ENCODE measurements at regions not wholly inside any gene's neighbourhood (a gene's known extent, or its start where the extent isn't known, plus 50 kb on each side); places are given as distances from the start of the nearest gene placed in this dataset.

- POLR2A ChIA-PET, result no interaction called here
- WGBS (ENCODE audit: low lambda C conversion rate), result 7% methylated on average over 4 of the region's 5 CpGs
- Histone ChIP-seq H3F3A (replicated peaks; ENCODE audit: insufficient read depth) (no peaks in the 10 kb centered on the region), H3K36me3 (replicated peaks in 1 of 2; ENCODE audit: control insufficient read depth in 1 of 2, insufficient read depth in 2 of 2, low read length in 1 of 2) (no peaks in the 10 kb centered on the region), H4K20me1 (ENCODE audit: insufficient read depth) (no peaks in the 10 kb centered on the region), H3K27ac (ENCODE audit: low read depth in 2 of 2, low read length in 1 of 2) (no peak overlapping the region), H3K79me2 (ENCODE audit: insufficient read depth) (no peaks in the 10 kb centered on the region), H2AFZ (ENCODE audit: low read depth) (no peak overlapping the region), H3K9ac (no peak overlapping the region), H3K9me2 (no peaks in the 10 kb centered on the region), H3K4me1 (ENCODE audit: control insufficient read depth in 1 of 2, insufficient read depth in 2 of 2, low read depth in 1 of 2, low read length in 1 of 2) (peaks cover 0 to 2% of the 10 kb centered on the region in 2 experiments; a peak in 1 of 4 replicates), H3K4me3 (ENCODE audit: low read depth in 2 of 2, low read length in 1 of 2) (no peak overlapping the region), H3K4me2 (no peak overlapping the region), H3K9me3 (no peaks in the 10 kb centered on the region), H3K27me3 (ENCODE audit: insufficient read depth) (no peaks in the 10 kb centered on the region)
- CTCF ChIA-PET, result no interaction called here
- DNase-seq, result no peak
- TF ChIP-seq REST (IDR thresholded peaks at IDR 0.05; ENCODE audit: low read depth, low read length), result no peak
- no peak for TF ChIP-seq MAX (IDR thresholded peaks at IDR 0.05; ENCODE audit: low read depth)
- no peak for TF ChIP-seq USF1 (IDR thresholded peaks at IDR 0.05; ENCODE audit: borderline replicate concordance, low read depth)
- no peak for TF ChIP-seq CTCF (IDR thresholded peaks at IDR 0.05)
Observed at GRCh38 chr4:13176741-13177142, 307.4 kb downstream of the RAB28 start.

- Histone ChIP-seq H3K4me2 (no peak overlapping the region), H3K79me2 (ENCODE audit: insufficient read depth) (no peaks in the 10 kb centered on the region), H3K9me2 (no peaks in the 10 kb centered on the region), H4K20me1 (ENCODE audit: insufficient read depth) (no peaks in the 10 kb centered on the region), H3K4me3 (ENCODE audit: low read depth in 2 of 2, low read length in 1 of 2) (no peak overlapping the region), H3K9ac (no peak overlapping the region), H3K4me1 (ENCODE audit: control insufficient read depth in 1 of 2, insufficient read depth in 2 of 2, low read depth in 1 of 2, low read length in 1 of 2) (peaks cover 0 to 2% of the 10 kb centered on the region in 2 experiments; a peak in 1 of 4 replicates), H2AFZ (ENCODE audit: low read depth) (no peak overlapping the region), H3K27ac (ENCODE audit: low read depth in 2 of 2, low read length in 1 of 2) (no peak overlapping the region), H3K36me3 (replicated peaks in 1 of 2; ENCODE audit: control insufficient read depth in 1 of 2, insufficient read depth in 2 of 2, low read length in 1 of 2) (no peaks in the 10 kb centered on the region), H3K27me3 (ENCODE audit: insufficient read depth) (no peaks in the 10 kb centered on the region), H3F3A (replicated peaks; ENCODE audit: insufficient read depth) (no peaks in the 10 kb centered on the region), H3K9me3 (no peaks in the 10 kb centered on the region)
- DNase-seq, result no peak
- ChIA-PET CTCF (no interaction called here), POLR2A (no interaction called here)
- 33% methylated on average over 5 of the region's 5 CpGs for WGBS (ENCODE audit: low lambda C conversion rate)
- TF ChIP-seq IRF3 (IDR thresholded peaks at IDR 0.05; ENCODE audit: low read depth, low read length), result no peak
- TF ChIP-seq TCF12 (IDR thresholded peaks at IDR 0.05), result no peak
- TF ChIP-seq CTCF (IDR thresholded peaks at IDR 0.05), result no peak
- no peak for TF ChIP-seq RFX5 (IDR thresholded peaks at IDR 0.05; ENCODE audit: low read length)
- TF ChIP-seq GATA2 (CRISPR knock-in tag; IDR thresholded peaks at IDR 0.05), result no peak
- no peak for TF ChIP-seq REST (IDR thresholded peaks at IDR 0.05; ENCODE audit: low read depth, low read length)
- no peak for TF ChIP-seq SMC3 (IDR thresholded peaks at IDR 0.05; ENCODE audit: low read depth, low read length)
- no peak for TF ChIP-seq TEAD4 (IDR thresholded peaks at IDR 0.05; ENCODE audit: borderline replicate concordance, insufficient read depth)
- no peak for TF ChIP-seq EZH2phosphoT487 (IDR thresholded peaks at IDR 0.05; ENCODE audit: borderline replicate concordance, low read depth)
- no peak for TF ChIP-seq YY1 (IDR thresholded peaks at IDR 0.05; ENCODE audit: low read depth)
Observed at GRCh38 chr4:13174926-13175325, 309.2 kb downstream of the RAB28 start.
